Right atrium auricular region (tissue), 2 donors: ENCODE measurements at regions not wholly inside any gene's neighbourhood (a gene's known extent, or its start where the extent isn't known, plus 50 kb on each side); places are given as distances from the start of the nearest gene placed in this dataset.

Experiments used
- DNase-seq: peaks from one replicate; pipeline ENCODE4 v3.0.0-alpha.2; 2019; ENCODE audit warnings: low spot score
- H3K27ac ChIP-seq, 2 donors: fragments of 200-600 bp; sonication (generic); 1 replicate in 1 of 2; 2 replicates in 1 of 2; pipeline ENCODE4 v1.5.1; 2016 to 2019
- H3K27me3 ChIP-seq, 2 donors: fragments of 200-600 bp; sonication (generic); one replicate each; pipeline versions ENCODE4 v1.5.1 to v1.6.0; 2017 to 2019
- H3K36me3 ChIP-seq: fragments of 200-600 bp; sonication (generic); one replicate; pipeline ENCODE4 v1.5.1; 2016
- H3K4me1 ChIP-seq, 2 donors: fragments of 200-600 bp; sonication (generic); one replicate each; pipeline versions ENCODE4 v1.5.1 to v1.6.0; 2017 to 2019
- H3K4me3 ChIP-seq, 2 donors: fragments of 200-600 bp; sonication (generic); 1 replicate in 1 of 2; 2 replicates in 1 of 2; pipeline ENCODE4 v1.5.1; 2017 to 2019; ENCODE audit warnings: mild to moderate bottlenecking in 1 of 2, moderate library complexity in 1 of 2
- H3K9me3 ChIP-seq, 2 donors: fragments of 200-600 bp; sonication (generic); one replicate each; pipeline ENCODE4 v1.5.1; 2019
- CTCF ChIP-seq, 2 donors: fragments of 200-600 bp; sonication (generic); IDR thresholded peaks; one replicate each; pipeline ENCODE4 v1.5.1; 2019; ENCODE audit warnings: antibody characterized with exemption in 2 of 2

DNA sequence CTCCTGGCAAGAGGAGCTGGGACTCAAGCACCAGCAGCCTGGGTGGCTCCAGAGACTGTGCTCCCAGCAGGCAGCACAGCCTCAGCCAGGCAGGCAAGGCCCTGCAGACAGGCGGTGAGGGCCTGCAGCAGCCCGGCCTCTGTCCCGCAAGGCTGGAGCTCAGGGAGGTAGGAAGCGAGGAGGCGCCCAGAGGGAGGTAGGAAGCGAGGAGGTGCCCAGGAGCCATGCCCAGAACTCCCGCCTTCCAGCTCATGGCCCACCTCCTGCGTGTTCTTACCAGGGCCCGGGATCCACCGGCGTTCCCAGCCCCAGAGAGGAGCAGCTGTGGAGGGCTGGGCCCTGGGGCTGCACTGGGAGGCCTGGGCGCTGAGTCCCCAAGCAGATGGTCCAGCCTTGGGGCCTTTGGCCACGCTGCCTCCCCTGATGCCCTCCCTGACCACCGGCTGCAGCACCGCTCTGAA, 133.1 kb downstream of the HMX1 start:
- DNase-seq: peak; percentile 47
- Histone ChIP-seq H3K27ac (no peak overlapping the region), H3K36me3 (no peaks in the 10 kb centered on the region), H3K9me3 (no peaks in the 10 kb centered on the region), H3K4me1 (no peaks in the 10 kb centered on the region), H3K27me3 (no peaks in the 10 kb centered on the region), H3K4me3 (no peak overlapping the region)
- no peak for TF ChIP-seq CTCF (IDR thresholded peaks at IDR 0.05)

GRCh38 chr4:8737601-8738279, 133.9 kb downstream of the HMX1 start:
- H3K36me3 ChIP-seq: no peaks in the 10 kb centered on the region
- no peaks in the 10 kb centered on the region for H3K9me3 ChIP-seq
- H3K27ac ChIP-seq: no peak overlapping the region
- no peak for TF ChIP-seq CTCF (IDR thresholded peaks at IDR 0.05)
- no peak overlapping the region for H3K4me3 ChIP-seq
- peak; percentile 40 for DNase-seq
- H3K27me3 ChIP-seq: no peaks in the 10 kb centered on the region
- no peaks in the 10 kb centered on the region for H3K4me1 ChIP-seq

GRCh38 chr4:8737075-8737474, 134.6 kb downstream of the HMX1 start:
- Histone ChIP-seq H3K4me3 (no peak overlapping the region), H3K27ac (no peak overlapping the region), H3K36me3 (no peaks in the 10 kb centered on the region), H3K27me3 (no peaks in the 10 kb centered on the region), H3K9me3 (no peaks in the 10 kb centered on the region), H3K4me1 (no peaks in the 10 kb centered on the region)
- no peak for TF ChIP-seq CTCF (IDR thresholded peaks at IDR 0.05)
- DNase-seq: peak; percentile 38

- no peaks in the 10 kb centered on the region for H3K36me3 ChIP-seq
- peak; percentile 11 for DNase-seq
- H3K4me1 ChIP-seq: no peaks in the 10 kb centered on the region
- no peaks in the 10 kb centered on the region for H3K9me3 ChIP-seq
- no peaks in the 10 kb centered on the region for H3K27me3 ChIP-seq
- H3K27ac ChIP-seq: no peak overlapping the region
- no peak for TF ChIP-seq CTCF (IDR thresholded peaks at IDR 0.05)
- H3K4me3 ChIP-seq: no peak overlapping the region
Measured at GRCh38 chr4:8736090-8736825, 135.4 kb downstream of the HMX1 start.

- no peak overlapping the region for H3K4me3 ChIP-seq
- TF ChIP-seq CTCF (IDR thresholded peaks at IDR 0.05): no peak
- H3K36me3 ChIP-seq: no peaks in the 10 kb centered on the region
- no peaks in the 10 kb centered on the region for H3K9me3 ChIP-seq
- no peaks in the 10 kb centered on the region for H3K4me1 ChIP-seq
- peak; percentile 34 for DNase-seq
- H3K27me3 ChIP-seq: no peaks in the 10 kb centered on the region
- H3K27ac ChIP-seq: no peak overlapping the region
Measured at GRCh38 chr4:8735236-8736089, 136.2 kb downstream of the HMX1 start.
